Body of pancreas (tissue), 4 donors: ENCODE measurements at regions not wholly inside any gene's neighbourhood (a gene's known extent, or its start where the extent isn't known, plus 50 kb on each side); places are given as distances from the start of the nearest gene placed in this dataset.

Experiments
- ATAC-seq: fragments of 150-250 bp; one replicate; pipeline ENCODE4 v1.9.1; 2016
- DNase-seq, 4 donors: peaks; one replicate each; pipeline ENCODE4 v3.0.0-alpha.2; 2019
- H3K27ac ChIP-seq, 4 donors: fragments of 200-600 bp; sonication (generic); 1 replicate in 3 of 4; 2 replicates in 1 of 4; pipeline versions ENCODE4 v1.5.1 to v1.6.1; 2016 to 2019; ENCODE audit warnings: mild to moderate bottlenecking in 1 of 4, mixed read lengths in 1 of 4, moderate library complexity in 1 of 4
- H3K27me3 ChIP-seq, 2 donors: fragments of 200-600 bp; sonication (generic); one replicate each; pipeline ENCODE4 v1.6.0; 2016; ENCODE audit warnings: mild to moderate bottlenecking in 1 of 2
- H3K36me3 ChIP-seq, 2 donors: fragments of 200-600 bp; sonication (generic); replicated peaks in 1 of 2; 2 replicates each; pipeline ENCODE4 v1.5.1; 2016; ENCODE audit warnings: low read depth in 2 of 2; ENCODE audit not compliant: insufficient read depth in 1 of 2
- H3K4me1 ChIP-seq: fragments of 200-600 bp; sonication (generic); one replicate; pipeline ENCODE4 v1.6.0; 2016
- H3K4me3 ChIP-seq, 2 donors: fragments of 200-600 bp; sonication (generic); 1 replicate in 1 of 2; 2 replicates in 1 of 2; pipeline ENCODE4 v1.5.1; 2016 to 2019
- H3K9me3 ChIP-seq, 3 donors: fragments of 200-600 bp; sonication (generic); 1 replicate in 2 of 3; 2 replicates in 1 of 3; pipeline ENCODE4 v1.5.1; 2016
- CTCF ChIP-seq, 7 experiments: fragments of 450-650 bp in 4 of 7; fragments of 200-600 bp in 3 of 7; sonication (generic) in 3 of 7; IDR thresholded peaks; one replicate each; pipeline ENCODE4 v1.5.1; 2016 to 2019; ENCODE audit warnings: antibody characterized with exemption in 7 of 7
- POLR2A ChIP-seq, 3 donors: fragments of 450-650 bp; IDR thresholded peaks; one replicate each; pipeline ENCODE4 v1.6.1; 2016; ENCODE audit warnings: antibody characterized with exemption in 3 of 3, mild to moderate bottlenecking in 2 of 3
- WGBS, 2 donors: methylation state at CpG; one replicate each; pipeline ENCODE4 v1.1.5; 2017; 5-methylcytosine and 5-hydroxymethylcytosine counted together
- intact Hi-C: fragments of 100-400 bp; cut with DNase I; formaldehyde crosslinking; loops from one replicate; pipeline ENCODE4 v1.15.1; 2023

GRCh38 chr5:10099548-10099947 is 150.1 kb downstream of the ATPSCKMT start:
- Histone ChIP-seq H3K27me3 (no peaks in the 10 kb centered on the region), H3K36me3 (no peaks in the 10 kb centered on the region), H3K9me3 (no peaks in the 10 kb centered on the region), H3K27ac (no peak overlapping the region), H3K4me3 (no peak overlapping the region), H3K4me1 (no peaks in the 10 kb centered on the region)
- TF ChIP-seq CTCF (IDR thresholded peaks at IDR 0.05) = no peak
- TF ChIP-seq POLR2A (IDR thresholded peaks at IDR 0.05) = no peak
- WGBS, 2 donors = 63 to 66% methylated on average over 2 of the region's 2 CpGs
- intact Hi-C loops = no loop called here
- DNase-seq = no peak
- no peak for ATAC-seq

DNA sequence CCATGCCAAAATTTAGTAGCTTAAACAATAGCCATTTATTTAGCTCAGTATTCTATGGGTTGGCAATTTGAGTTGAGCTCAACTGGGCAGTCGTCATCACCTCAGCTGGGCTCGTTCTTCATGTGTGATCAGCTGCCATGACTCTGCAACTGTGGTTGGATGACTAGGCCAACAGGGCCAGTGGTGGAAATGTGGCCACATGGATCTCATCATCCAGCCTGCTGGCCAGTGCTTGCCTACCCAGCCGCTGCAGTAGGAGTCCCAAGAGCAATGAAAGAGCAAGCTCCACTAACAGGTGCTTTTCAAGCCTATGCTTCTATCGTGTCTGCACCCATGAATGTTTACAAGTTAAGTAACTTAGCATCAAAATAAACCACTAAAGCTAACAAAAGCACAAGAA is 158.0 kb downstream of the ATPSCKMT start:
- DNase-seq (no peak), ATAC-seq (no peak)
- no peak overlapping the region for H3K27ac ChIP-seq
- 42 to 49% methylated on average over 4 of the region's 4 CpGs for WGBS, 2 donors
- no peaks in the 10 kb centered on the region for H3K4me1 ChIP-seq
- H3K9me3 ChIP-seq = no peaks in the 10 kb centered on the region
- TF ChIP-seq POLR2A (IDR thresholded peaks at IDR 0.05) (no peak), CTCF (IDR thresholded peaks at IDR 0.05) (no peak)
- no peaks in the 10 kb centered on the region for H3K36me3 ChIP-seq
- no peak overlapping the region for H3K4me3 ChIP-seq
- intact Hi-C loops = no loop called here
- H3K27me3 ChIP-seq = no peaks in the 10 kb centered on the region

GRCh38 chr5:10090074-10090473 is 159.6 kb downstream of the ATPSCKMT start:
- Histone ChIP-seq H3K9me3 (no peaks in the 10 kb centered on the region), H3K27ac (no peak overlapping the region), H3K4me3 (no peak overlapping the region), H3K27me3 (no peaks in the 10 kb centered on the region), H3K36me3 (no peaks in the 10 kb centered on the region), H3K4me1 (no peaks in the 10 kb centered on the region)
- ATAC-seq = no peak
- intact Hi-C loops = no loop called here
- WGBS, 2 donors = 38 to 57% methylated on average over 2 of the region's 2 CpGs
- no peak for DNase-seq
- TF ChIP-seq POLR2A (IDR thresholded peaks at IDR 0.05) = no peak
- TF ChIP-seq CTCF (IDR thresholded peaks at IDR 0.05) = no peak

- 65 to 71% methylated on average over 5 of the region's 5 CpGs for WGBS, 2 donors
- H3K27ac ChIP-seq = no peak overlapping the region
These were observed 164.5 kb downstream of the ATPSCKMT start for GRCh38 chr5:10085185-10085584.

More at GRCh38 chr5:10085185-10085584, 164.5 kb downstream of the ATPSCKMT start:
- H3K36me3 ChIP-seq = no peaks in the 10 kb centered on the region
- no peaks in the 10 kb centered on the region for H3K9me3 ChIP-seq
- ATAC-seq = no peak
- intact Hi-C loops = no loop called here
- no peak overlapping the region for H3K4me3 ChIP-seq
- TF ChIP-seq CTCF (IDR thresholded peaks at IDR 0.05) (no peak), POLR2A (IDR thresholded peaks at IDR 0.05) (no peak)
- no peak for DNase-seq
- H3K4me1 ChIP-seq = no peaks in the 10 kb centered on the region
- no peaks in the 10 kb centered on the region for H3K27me3 ChIP-seq
